Middle frontal gyrus (tissue), 1 donor: ENCODE measurements at regions not wholly inside any gene's neighbourhood (a gene's known extent, or its start where the extent isn't known, plus 50 kb on each side); places are given as distances from the start of the nearest gene placed in this dataset.

Experiments used
- DNase-seq: peaks from one replicate; pipeline ENCODE4 v3.0.0-alpha.2; 2015; ENCODE audit warnings: low spot score; ENCODE audit errors: extremely low spot score

DNA sequence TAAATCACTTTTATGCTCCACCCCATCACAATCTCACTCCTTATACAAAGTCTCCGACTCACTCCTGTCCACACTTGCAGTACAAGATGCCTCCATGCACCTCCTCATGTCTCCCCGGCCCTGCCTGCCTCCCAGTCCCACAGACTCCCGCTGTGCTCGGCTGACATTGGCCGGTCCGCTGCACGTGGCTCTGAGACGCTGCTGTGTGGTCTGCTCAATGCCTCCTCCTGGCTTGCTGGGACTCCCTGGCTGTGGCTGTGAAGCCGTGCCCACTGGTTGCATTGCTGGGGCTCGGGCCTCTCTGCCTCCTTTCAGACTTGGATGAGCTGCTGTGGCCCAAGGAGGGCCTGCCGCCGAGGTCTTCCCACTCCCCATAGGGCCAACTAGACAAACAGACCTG is 224.0 kb upstream of the B3GAT1 start:
- no peak for DNase-seq

GRCh38 chr11:134634897-134635831 is 223.1 kb upstream of the B3GAT1 start:
- DNase-seq, result peak; percentile 22

GRCh38 chr11:134633276-134633675 is 221.2 kb upstream of the B3GAT1 start:
- no peak for DNase-seq

- no peak for DNase-seq
Observed at GRCh38 chr11:134632347-134633119, 220.5 kb upstream of the B3GAT1 start.

- DNase-seq, result no peak
Observed at GRCh38 chr11:134630861-134631260, 218.8 kb upstream of the B3GAT1 start.

DNA sequence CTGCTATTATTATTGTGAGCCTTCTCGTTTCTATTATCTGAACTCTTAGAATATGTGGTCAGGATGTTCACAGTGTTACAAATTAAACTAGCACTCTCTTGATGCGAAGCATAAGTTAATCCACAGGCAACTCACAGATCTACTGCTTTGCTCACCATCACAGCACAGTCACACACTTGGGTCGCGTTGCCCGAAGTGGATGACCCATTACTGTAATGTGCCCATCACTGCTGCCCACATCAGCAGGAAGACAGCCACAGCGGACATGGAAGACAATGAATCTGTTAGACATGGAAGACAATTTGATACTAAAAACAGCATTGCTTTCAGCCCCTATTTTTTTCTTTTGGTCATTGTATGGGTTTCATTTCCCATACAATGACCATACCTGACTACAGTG is 216.4 kb upstream of the B3GAT1 start:
- no peak for DNase-seq

DNA sequence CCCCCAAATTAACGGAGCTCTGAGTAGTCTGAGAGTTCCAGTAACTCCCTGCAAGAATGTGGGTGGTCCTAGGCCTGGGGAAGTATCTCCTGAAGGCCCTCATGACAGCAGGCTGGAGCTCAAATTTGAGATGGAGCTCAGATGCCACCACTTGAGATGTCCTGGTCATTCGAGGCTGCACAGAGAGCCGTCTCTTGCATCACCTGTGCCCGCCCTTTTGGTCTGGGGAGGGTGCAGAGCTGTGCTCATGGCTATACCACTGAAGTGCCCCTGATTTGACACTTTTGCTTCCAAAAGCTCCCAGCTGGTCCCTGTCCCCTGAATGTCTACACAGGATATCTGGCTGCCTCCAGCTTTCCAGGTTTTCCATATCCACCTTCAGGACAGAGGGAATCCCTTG is 214.0 kb upstream of the B3GAT1 start:
- DNase-seq, result no peak

GRCh38 chr11:134625631-134626030 is 213.6 kb upstream of the B3GAT1 start:
- no peak for DNase-seq

DNA sequence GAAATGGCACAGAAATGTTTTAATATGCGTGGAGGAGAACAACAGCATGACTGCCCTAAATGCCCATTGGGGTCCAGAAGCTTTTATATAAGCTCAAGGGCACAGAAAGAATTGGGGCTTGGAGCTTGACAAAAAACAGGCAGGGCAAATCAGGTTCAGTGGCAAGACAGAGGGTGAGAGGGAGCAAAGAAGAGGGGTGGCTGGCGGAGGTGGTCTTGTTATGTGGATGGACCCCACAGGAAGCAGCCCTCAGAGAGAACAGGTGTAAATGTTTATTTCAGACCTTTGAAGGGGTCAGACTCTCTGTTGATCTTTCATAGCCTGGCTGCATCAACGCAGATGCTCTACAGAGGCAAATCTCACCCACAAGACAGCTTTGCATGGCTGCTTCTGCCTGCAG is 213.1 kb upstream of the B3GAT1 start:
- DNase-seq, result no peak

- no peak for DNase-seq
Observed at GRCh38 chr11:134624166-134624920, 212.3 kb upstream of the B3GAT1 start.

GRCh38 chr11:134623711-134624110 is 211.7 kb upstream of the B3GAT1 start:
- no peak for DNase-seq

DNA sequence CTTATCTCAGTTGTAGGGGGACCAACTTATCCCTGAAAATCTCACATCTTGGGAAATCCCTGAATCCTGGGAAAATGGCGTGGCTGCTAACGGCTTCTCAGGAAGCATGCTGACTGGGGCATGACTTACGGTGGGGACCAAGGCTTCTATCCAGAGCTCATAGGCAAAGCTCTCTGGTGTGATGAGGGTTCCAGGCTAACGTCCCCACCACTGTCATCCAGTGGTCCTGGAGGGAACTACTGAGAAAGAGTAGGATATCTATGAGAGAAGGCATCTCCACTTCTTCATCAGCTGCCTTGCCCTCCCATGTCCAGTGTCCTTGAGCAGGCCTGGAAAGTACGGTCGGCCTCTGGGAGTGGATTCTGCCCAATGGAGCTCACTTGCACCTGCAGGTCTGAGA is 210.4 kb upstream of the B3GAT1 start:
- no peak for DNase-seq

- DNase-seq, result no peak
Observed at GRCh38 chr11:134617360-134617759, 205.3 kb upstream of the B3GAT1 start.

GRCh38 chr11:134616038-134616437 is 204.0 kb upstream of the B3GAT1 start:
- no peak for DNase-seq

GRCh38 chr11:134615041-134615615 is 203.1 kb upstream of the B3GAT1 start:
- DNase-seq, result no peak

- DNase-seq, result no peak
Observed at GRCh38 chr11:134614141-134614540, 202.1 kb upstream of the B3GAT1 start.

DNA sequence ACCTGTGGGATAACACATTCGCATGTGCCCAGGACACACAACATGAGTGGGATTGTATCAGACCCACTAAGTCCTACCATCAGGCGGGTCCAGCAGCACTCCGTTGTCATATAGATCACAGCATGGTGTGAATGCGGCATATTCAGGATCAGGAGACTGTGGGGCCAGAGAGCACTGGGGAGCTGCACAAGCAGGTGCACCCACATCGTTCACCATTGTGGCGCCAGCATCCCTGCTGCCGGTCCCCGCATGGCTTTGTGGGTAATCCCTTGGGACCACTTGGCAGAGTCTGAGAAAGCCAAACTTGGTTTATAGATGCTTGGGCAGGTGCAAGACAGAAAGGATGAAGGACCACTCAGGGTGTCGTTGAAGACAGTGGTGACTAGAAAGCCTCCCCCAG is 201.6 kb upstream of the B3GAT1 start:
- DNase-seq, result no peak

DNA sequence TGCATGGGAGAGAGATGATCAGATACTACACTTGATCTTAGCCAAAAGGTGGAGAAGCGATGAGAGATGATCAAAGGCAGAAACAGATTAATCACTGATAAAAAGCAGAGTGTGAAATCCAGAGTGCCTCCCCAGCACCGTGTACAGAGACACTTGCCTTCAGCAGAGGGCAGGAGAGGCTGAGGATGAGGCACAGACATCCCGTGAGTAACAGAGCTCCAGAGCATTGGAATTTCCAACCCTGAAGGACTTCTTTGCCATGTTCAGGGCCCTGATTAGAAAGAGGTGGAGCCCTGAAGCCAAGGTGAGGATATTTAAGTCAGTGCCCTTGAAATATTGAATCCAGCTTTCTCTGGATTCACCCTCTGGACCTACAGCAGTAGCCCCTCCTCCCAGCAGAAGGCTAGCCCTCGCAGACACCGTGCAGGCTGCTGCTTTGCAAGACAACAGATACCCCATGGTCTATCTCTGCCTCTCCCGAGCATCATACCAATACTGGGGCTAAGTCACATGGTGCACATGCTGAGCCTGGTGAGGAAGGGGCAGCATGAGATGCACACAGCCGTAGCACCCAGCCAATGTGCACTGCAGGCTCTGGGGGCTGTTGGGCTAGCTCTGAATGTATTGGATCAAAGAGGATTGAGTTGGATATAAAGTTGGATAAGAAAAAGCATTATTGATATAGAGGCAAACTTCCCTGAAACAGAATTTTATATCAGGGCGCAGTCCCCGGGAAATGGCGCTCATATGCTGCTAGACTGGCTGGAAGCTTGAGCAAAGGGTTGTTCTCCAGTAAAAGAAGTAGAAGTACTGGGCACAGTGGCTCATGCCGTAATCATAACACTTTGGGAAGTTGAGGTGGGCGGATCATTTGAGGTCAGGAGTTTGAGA is 200.3 kb upstream of the B3GAT1 start:
- no peak for DNase-seq

- DNase-seq, result no peak
Observed at GRCh38 chr11:134611537-134611936, 199.5 kb upstream of the B3GAT1 start.

DNA sequence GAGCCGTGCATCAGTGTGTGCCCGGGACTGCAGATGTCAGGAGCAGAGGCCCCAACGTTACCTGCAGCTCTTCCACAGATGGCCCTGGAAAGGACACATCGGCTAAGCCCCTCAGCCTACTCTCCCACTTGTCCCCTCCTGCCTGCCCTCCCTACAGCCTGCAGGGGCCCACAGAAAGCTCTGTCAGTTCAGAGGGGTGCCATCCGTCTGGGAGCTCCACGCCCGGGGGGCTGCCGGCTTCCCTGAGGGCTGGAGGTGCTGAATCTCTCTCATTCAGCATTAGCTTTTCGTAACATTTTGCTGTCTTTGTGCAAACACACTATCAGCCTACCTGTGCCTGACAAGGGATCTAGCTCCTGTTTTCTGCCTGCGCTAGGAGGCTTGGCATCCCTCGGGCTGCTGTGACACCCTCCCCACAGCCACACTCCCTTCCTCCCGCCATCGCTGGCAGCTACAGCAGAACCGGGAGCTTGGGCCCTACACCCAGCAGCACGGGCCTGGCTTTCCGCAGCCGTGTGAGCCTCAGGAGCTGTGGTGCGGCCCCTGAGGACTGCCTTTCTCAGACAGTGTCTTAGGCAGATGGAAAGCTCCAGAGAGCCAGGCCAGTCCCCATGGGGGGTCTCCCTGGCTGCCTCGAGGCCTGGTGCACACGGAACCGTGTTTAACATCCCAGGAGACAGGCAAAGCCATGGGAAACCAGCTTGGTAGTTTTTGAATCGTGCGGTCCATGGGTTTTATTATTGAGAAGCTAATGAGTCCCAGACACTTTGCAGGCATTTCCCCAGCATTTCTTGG is 198.3 kb upstream of the B3GAT1 start:
- DNase-seq, result no peak
